ENCODE measurements at regions not wholly inside any gene's neighbourhood (a gene's known extent, or its start where the extent isn't known, plus 50 kb on each side); places are given as distances from the start of the nearest gene placed in this dataset.
"Not testable (repeated sequence)": the region's sequence is repeated elsewhere in the genome, so short reads cannot be mapped to it uniquely, and the experiment has no call there.

- DNase-seq (ENCODE audit: low spot score) = no peak
Measured at GRCh38 chr14:103231376-103232019, 102.5 kb upstream of the EIF5 start.

GRCh38 chr14:103232031-103232808 is 101.8 kb upstream of the EIF5 start:
- DNase-seq (ENCODE audit: low spot score) = no peak

- no peak for DNase-seq (ENCODE audit: low spot score)
Measured at GRCh38 chr14:103232831-103233319, 101.2 kb upstream of the EIF5 start.

- DNase-seq (ENCODE audit: low spot score) = no peak
Measured at GRCh38 chr14:103233328-103233727, 100.7 kb upstream of the EIF5 start.

- DNase-seq (ENCODE audit: low spot score) = not testable (repeated sequence)
Measured at GRCh38 chr14:103234826-103235225, 99.2 kb upstream of the EIF5 start.

GRCh38 chr14:103235506-103235905 is 98.5 kb upstream of the EIF5 start:
- DNase-seq (ENCODE audit: low spot score) = not testable (repeated sequence)

- DNase-seq (ENCODE audit: low spot score) = no peak
Measured at GRCh38 chr14:103239751-103240150, 94.3 kb upstream of the EIF5 start.

GRCh38 chr14:103241531-103241930 is 92.5 kb upstream of the EIF5 start:
- no peak for DNase-seq (ENCODE audit: low spot score)

GRCh38 chr14:103243764-103244737 is 90.0 kb upstream of the EIF5 start:
- no peak for DNase-seq (ENCODE audit: low spot score)

GRCh38 chr14:103245624-103246031 is 88.4 kb upstream of the EIF5 start:
- peak; percentile 76 for DNase-seq (ENCODE audit: low spot score)

- no peak for DNase-seq (ENCODE audit: low spot score)
Measured at GRCh38 chr14:103246070-103246469, 88.0 kb upstream of the EIF5 start.

- DNase-seq (ENCODE audit: low spot score) = no peak
Measured at GRCh38 chr14:103247169-103247606, 86.8 kb upstream of the EIF5 start.

GRCh38 chr14:103250181-103250580 is 83.9 kb upstream of the EIF5 start:
- no peak for DNase-seq (ENCODE audit: low spot score)

- DNase-seq (ENCODE audit: low spot score) = no peak
Measured at GRCh38 chr14:103250874-103251273, 83.2 kb upstream of the EIF5 start.

- DNase-seq (ENCODE audit: low spot score) = no peak
Measured at GRCh38 chr14:103255555-103255954, 78.5 kb upstream of the EIF5 start.

- no peak for DNase-seq (ENCODE audit: low spot score)
Measured at GRCh38 chr14:103256406-103256805, 77.6 kb upstream of the EIF5 start.

- DNase-seq (ENCODE audit: low spot score) = no peak
Measured at GRCh38 chr14:103257211-103257962, 76.7 kb upstream of the EIF5 start.

GRCh38 chr14:103258211-103258610 is 75.8 kb upstream of the EIF5 start:
- no peak for DNase-seq (ENCODE audit: low spot score)

- no peak for DNase-seq (ENCODE audit: low spot score)
Measured at GRCh38 chr14:103259184-103259583, 74.9 kb upstream of the EIF5 start.

- DNase-seq (ENCODE audit: low spot score) = peak; percentile 34
Measured at GRCh38 chr14:103259801-103260628, 74.0 kb upstream of the EIF5 start.
